ENCODE measurements at regions not wholly inside any gene's neighbourhood (a gene's known extent, or its start where the extent isn't known, plus 50 kb on each side); places are given as distances from the start of the nearest gene placed in this dataset.

DNA sequence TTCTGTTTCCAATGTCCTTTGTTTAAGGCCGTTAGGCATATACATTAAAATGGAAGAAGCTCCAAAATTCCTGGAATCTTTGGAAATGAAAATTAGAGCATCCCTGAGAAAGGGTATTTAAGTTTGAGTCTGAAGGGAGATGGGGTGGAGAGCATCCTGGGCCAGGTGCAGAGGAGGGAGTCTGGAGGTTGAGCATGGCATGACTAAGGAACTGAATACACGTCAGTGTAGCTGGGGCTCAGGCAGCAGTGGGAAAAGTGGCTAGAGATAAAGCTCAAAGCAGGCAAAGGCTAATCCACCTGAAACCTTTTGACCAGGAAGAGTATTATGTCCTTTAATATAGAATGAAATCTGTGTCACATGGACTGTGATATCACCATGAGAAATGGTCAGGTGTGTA lies 669.0 kb upstream of the RBFOX1 start:
- no peak for DNase-seq (ENCODE audit: low read depth)

DNA sequence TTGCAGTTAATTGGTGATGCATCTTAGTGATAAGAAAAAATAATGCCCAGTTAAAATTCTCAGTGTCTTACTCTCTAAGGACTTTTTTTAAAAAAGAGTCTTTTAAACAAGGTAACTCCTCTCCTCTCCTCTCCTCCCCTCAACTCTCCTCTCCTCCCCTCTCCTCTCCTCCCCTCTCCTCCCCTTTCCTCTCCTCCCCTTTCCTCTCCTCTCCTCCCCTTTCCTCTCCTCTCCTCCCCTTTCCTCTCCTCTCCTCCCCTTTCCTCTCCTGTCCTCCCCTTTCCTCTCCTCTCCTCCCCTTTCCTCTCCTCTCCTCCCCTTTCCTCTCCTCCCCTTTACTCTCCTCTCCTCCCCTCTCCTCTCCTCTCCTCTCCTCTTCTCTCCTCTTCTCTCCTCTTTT lies 675.9 kb upstream of the RBFOX1 start:
- no peak for DNase-seq (ENCODE audit: low read depth)

DNA sequence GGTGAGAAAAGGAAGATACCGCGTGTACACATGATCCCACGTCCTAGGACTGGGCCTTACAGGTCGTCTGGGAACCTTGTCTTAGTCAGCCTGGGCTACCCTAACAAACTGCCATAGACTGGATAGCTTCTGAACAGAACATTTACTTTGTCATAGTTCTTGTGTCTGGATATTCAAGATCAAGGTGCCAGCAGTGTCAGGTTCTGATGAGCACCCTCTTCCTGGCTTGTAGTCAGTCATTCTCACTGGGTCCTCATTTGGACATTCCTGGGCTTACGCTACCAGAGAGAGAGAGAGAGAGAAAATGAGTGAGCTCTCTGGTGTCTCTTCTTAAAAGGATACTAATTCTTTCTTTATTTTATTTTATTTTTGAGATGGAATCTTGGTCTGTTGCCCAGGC lies 685.8 kb upstream of the RBFOX1 start:
- no peak for DNase-seq (ENCODE audit: low read depth)

DNA sequence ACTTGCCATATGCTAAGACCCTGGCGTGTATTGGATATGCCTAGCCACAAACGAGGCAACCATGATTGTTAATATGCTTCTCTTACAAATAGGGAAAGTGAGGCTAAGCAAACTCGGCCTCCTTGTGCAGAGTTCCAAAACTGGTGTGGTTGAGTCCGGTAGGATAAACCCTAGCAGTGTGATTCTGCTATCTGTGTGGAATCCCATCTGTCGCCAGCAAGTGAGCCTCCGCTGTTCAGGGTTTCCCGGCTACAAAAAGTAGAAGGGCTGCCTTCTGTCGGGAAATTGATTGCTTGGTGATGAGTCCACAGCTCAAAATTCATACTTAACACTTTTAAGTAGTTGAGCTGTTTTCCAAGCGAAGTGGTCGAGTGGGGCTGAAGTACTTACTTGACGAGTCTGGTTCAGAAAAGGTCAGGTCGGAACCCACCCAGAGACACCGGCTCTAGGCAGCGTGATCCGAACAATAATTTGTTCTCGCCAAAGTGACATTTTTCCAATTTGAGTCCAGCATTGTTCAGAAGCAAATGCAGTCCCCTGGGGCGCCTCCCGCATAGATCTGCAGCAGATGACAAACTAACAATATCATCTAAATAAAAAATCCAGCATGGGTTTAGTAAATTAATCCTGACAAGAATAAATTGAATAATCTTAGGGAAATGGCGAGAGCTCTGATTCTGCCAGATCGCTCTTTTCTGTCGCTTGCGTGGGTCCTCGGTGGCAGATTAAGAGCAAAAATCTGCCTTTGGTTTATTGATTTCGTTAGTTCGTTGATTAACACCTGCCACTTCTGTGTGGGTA lies 686.7 kb upstream of the RBFOX1 start:
- DNase-seq (ENCODE audit: low read depth), result no peak

DNA sequence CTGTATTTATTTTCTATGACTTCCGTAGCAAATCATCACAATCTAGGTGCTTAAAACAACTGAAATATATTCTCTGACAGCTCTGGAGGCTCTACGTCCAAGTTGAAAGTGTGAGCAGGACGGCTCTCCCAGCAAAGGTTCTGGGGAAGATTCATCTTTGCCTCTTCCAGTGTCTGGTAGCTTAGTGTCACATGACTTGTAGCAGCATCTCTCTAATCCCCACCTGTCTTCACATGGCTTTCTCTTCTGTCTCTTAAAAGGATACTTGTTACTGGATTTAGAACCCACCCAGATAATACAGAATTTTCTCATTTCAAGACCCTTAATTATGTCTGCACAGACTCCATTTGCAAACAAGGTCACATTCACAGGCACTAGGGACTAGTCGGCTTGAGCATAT lies 687.7 kb upstream of the RBFOX1 start:
- no peak for DNase-seq (ENCODE audit: low read depth)

DNA sequence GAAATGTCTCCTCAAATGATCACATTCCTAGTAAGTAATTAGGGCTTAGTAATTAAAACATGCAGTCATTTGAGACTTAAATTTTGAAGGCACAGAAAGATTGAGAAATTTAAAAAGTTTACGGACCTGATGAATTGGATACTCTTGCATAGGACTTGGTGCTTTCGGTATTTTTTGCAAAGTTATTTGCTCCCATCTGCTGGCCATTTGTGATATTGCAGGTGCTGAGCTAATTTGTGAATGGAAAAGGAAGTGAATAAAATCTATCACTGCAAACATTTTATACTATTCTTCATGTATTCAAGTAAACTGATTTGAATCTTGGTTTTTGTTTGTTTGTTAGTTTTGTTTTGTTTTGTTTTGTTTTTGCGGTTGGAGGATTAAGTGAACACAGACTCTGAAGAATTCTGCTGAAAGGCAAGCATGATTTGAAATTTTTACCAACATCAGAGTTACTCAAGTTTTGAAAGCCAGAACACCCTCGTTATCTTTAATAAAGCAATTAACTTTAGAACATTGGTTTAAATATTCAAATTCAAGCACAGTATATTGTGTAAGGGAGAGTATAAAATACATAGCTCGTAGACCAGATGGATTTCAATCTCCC lies 689.5 kb upstream of the RBFOX1 start:
- DNase-seq (ENCODE audit: low read depth), result no peak

DNA sequence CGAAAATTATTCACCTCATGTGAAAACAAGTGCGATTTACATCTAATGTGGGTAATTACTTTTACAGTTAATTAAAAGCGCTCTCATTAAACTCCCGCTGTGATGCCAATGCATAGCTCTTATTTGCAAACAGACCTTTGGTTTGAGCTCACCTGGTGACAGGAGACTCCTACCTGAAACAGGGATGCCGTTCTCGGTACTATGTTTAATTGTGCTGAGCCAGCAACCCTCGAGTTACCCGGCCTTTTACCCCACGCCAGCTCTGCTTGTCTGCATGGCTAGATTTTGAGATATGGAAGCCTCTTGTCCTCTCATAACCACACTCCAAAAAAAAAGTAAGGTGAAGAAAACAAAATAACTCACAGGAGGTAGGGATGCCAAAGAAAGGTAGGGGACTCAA lies 690.4 kb upstream of the RBFOX1 start:
- DNase-seq (ENCODE audit: low read depth), result no peak

DNA sequence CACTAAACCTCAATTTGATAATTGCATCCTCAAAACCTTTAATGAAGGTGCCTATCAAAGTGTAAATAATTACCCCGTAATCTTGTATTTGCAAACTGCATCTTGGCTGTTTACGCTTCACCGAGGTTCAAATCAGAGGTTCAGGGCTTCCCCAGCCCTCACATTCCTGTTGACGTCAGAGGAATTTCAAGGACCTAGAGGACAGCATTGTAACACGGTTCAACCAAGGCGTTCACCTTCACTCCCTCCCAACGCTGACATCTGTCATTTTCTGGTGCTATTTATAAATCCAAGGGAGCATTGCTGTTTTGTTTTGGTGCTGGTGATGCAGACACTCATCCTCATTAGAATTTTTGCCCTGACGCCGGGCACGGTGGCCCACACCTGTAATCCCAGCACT lies 691.6 kb upstream of the RBFOX1 start:
- DNase-seq (ENCODE audit: low read depth), result no peak

DNA sequence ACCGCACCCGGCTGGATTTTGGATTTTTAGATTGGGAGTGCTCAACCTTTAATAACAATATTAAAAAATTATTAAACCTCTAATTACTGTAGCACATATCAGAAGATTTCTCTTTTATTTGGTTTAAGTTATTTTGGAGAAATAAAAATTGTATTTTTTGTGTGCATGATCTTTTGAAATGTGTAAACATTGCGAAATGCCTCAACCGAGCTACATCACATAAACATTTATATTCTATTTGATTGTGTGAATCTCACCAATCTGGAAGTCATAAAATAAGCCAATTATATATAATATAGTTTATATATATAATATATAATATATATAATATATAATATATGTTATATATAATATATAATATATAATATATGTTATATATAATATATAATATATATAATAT lies 696.2 kb upstream of the RBFOX1 start:
- no peak for DNase-seq (ENCODE audit: low read depth)

DNA sequence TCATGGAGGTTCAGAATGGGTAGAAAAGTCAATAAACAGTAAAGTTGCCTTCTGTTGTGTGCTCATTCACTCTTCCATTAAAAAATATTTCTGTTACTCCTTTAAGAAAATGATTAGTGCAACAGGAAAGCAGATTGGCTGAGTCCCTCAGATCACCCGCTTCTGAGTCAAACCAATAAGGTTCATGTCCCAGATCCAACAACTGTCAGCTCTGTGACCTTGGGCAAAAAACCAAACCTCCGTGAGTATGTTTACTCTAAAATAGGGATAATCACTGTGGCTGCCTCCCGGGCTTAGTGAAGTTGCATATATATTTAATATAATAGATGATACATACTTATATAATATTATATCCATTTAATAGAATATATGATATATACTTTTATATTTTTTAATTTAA lies 698.5 kb upstream of the RBFOX1 start:
- DNase-seq (ENCODE audit: low read depth), result no peak

DNA sequence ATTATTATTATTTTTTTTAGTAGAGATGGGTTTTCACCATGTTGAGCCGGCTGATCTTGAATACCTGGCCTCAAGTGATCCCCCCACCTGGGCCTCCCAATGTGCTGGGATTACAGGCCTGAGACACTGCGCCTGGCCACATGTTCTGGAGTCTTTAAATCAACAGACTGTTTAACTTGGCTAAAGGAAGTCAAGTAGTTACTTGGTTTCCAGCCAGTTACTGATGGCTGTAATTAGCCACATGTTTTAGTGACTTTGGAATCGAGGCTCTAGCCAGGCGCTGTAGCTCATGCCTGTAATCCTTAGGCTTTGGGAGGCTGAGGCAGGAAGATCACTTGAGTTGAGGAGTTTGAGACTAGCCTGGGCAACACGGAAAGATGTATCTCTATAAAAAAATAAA lies 699.2 kb upstream of the RBFOX1 start:
- no peak for DNase-seq (ENCODE audit: low read depth)

DNA sequence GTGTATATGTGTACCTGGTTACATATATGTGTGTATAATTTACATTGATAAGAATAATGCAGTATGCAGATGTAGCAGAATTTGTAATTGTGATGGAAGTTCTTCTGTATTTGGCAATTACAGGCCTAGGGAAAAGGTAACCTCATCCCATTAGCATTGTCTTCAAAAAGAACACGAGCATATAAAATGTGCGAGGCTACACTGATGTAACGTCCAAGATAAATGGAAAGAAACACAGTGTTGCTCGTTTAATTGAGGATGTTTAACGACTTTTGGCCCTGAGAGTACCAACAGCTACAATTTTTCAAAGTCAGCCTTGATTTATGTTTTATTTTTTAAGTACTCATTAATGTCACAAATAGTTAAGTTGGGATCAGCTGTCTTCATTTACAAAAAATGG lies 703.5 kb upstream of the RBFOX1 start:
- no peak for DNase-seq (ENCODE audit: low read depth)

DNA sequence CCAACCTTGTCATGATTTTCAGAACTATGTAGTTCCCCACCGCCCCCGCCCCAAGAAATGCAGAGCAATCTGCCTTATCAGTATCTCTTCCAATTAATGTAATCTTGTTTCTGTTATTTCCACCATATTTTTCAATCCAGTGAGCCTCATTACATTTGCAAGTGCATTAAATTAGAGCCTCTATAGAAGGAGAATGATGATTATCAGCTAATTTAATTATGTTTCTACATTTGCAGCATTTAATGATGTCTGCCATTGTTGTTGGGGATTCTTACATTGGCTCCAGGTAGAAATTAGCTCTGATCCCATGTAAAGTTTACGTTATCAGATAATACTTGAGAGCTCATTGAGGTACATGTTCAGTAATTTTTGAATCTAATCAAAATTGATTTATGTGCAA lies 707.0 kb upstream of the RBFOX1 start:
- DNase-seq (ENCODE audit: low read depth), result no peak

DNA sequence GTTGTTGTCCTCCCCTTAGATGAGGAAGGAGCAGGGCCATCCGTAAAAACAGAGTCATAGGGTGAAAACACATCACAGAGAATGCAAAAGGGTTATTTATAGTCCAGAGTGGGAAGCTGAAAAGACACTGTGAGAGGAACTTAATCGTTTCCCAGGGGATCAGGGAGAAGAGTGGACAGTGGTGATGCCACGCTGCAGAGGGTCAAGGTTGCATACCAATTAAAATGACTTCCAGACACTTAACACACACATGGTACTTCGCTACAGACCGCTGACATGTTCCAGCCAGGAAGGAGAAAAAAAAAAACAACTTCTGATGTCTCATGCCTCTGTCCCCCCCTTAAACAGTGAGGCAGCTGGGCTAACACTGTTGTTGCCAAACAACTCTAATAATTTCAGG lies 713.8 kb upstream of the RBFOX1 start:
- DNase-seq (ENCODE audit: low read depth), result no peak

DNA sequence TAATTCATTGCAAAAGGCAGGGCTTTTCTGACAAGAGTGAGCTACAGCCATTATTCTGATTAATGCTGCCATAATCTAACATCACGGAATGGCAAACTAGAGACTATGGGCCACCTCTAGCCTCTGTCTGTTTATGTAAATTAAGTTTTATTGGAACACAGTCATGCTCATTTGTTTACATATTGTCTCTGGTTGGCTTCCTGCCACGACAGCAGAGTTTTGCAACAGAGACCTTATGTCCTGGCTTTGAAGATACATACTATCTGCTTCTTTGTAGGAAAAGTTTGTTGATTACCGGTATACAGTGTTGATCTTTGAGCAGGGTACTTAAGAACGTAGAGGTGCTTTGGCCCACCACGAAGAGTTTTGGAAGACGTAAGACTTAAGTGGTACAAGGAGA lies 715.9 kb upstream of the RBFOX1 start:
- DNase-seq (ENCODE audit: low read depth), result no peak

DNA sequence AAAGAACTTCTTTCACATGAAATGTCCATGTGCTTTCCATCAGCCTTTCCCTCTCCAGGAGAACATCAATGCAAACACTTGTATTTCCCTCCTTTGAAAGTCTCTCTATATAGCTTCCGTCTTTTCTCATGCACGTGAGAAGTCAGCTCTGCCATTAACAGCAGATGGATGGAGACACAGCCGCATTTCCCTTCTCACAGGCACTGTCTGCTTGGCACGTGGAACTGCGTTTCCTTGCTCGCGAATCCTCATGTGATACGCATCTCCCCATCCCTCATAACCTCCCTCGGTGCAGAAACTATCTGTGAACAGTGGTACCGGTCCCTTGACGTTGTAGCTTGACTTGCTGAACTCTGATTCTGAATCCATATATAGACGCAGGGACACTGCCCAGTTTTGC lies 717.0 kb upstream of the RBFOX1 start:
- DNase-seq (ENCODE audit: low read depth), result no peak

DNA sequence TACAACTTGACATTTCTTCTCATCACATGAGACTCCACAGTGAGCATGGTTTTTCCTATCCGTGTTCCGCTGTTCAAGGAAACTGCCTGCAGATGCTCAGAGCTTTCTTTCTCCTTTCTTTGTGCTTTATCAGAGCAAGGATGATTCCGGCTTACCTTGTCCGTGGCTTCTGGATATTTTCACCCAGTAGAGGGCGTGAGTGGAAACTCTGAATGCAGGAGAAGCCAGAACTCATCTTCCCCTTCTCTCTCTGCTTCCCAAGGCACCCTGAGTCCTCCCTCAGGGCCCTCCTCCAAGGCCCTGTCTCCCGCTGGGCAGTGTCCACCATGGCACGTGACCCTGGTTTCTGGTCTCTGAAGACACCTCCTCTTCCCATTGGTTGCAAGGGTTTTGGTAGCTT lies 721.1 kb upstream of the RBFOX1 start:
- no peak for DNase-seq (ENCODE audit: low read depth)

DNA sequence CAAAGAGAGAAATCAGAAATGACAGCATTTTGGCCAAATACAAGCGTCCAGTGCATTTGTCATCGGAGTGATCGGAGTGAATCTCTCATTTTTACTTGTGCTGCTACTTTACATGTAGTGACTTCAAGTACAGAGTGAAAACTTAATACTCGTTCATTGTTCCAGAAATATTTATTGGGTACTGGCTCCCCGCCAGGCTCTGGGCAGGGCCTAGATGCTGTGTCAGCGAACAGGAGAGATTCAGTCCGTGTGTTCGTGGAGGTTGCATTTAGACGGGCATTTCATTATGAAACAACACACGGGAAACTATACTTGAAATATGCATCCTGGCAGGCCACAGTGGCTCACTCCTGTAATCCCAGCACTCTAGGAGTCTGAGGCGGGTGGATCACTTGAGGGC lies 727.2 kb upstream of the RBFOX1 start:
- DNase-seq (ENCODE audit: low read depth), result no peak

DNA sequence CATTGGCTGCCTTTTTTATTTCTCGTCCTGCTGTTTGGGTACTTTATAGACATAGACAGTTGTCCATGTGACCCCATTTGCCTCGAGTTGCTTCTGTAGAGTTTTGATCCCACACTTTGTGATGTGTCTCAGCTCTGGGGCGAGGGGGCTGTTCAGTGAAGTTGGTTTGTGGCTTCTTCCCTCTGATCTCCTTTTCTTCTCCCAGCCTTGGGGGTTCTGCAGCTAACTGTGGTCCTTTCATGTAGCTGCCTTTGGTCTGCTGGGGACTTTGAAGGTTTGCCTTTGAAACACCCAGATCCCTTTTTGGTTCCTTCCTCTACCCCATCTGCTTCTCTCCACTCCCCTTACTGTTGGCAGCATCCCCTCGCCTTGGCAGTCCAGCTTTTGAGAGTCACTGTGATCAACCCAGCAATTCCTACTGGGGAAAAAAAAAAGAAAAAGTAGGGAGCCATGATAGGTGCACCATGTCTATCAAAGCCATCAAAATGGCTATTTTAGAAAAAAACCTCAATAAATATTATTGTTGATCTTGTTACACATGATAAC lies 728.8 kb upstream of the RBFOX1 start:
- DNase-seq (ENCODE audit: low read depth), result no peak

DNA sequence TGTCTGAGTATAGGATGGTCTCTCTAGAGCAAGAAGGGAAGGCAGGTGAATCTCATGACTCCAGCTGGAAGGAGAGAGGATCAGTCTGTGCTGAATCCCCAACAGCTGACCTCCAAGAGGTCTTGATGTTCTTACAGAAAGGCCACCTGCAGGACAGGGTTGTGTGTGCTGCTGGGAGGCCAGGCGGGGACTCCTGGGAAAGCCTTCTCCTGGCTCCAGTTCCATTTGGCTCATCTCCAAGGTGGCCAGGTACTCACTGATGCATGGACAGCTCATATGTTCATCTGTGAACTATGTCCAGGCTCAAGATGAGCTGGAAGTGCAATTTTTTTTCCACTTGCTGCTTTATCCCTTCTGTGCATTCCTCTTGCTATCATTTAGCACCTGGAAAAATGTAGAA lies 730.2 kb upstream of the RBFOX1 start:
- no peak for DNase-seq (ENCODE audit: low read depth)

DNA sequence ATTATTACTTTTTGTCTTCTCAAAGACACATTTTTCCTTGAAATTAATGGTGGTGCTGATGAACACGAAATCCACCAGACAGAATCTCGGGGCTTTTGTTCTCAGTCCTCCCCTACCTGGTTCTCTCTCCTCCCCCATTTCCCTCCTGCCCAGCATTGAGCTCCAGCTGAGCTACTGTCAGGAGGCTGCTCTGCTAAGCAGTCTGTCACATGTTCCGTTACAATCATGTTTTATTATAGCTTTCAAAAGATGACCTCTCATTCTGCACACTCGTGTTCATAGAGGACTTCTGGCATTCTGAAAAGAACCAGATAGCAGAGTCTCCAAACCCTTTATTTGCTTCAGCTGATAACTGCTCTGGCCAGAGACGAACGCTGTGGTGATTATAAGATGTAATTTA lies 732.5 kb upstream of the RBFOX1 start:
- DNase-seq (ENCODE audit: low read depth), result no peak

DNA sequence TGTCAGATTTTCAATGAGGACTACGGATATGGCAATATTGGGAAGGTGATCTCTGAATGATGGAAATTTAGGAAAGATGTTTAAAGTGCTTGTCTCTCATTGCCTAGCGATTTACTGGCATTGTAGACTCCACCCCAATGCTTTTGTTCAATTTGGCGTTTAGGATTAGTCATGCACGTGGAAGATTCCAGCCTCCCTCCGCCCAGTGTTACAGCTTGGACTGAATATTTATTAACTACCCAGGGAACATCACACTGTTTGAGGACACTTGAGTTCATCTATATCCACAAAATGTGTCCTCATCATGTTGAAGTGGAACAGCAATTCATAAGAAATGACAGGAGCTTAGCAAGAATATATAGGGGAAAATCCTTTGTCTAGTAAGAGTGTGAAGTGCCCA lies 738.8 kb upstream of the RBFOX1 start:
- no peak for DNase-seq (ENCODE audit: low read depth)

DNA sequence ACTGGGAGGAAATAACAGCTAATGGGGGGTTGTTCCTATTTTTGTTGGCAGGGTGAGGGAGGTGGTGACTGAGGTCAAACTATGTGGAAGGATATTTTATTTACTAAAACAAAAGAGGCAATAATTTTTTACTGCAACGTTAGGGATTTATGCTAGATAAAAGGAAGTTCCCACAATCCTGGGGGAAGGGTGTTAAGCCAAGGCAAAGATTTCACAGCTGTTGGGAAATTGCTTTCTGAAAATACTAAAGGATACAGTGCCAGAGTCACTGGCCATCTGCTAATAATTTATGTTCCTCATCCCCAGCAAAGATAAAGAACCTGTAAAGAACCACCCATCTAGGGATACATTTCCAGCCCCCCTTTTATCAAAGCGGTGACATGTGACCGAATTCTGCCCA lies 756.0 kb upstream of the RBFOX1 start:
- DNase-seq (ENCODE audit: low read depth), result no peak

DNA sequence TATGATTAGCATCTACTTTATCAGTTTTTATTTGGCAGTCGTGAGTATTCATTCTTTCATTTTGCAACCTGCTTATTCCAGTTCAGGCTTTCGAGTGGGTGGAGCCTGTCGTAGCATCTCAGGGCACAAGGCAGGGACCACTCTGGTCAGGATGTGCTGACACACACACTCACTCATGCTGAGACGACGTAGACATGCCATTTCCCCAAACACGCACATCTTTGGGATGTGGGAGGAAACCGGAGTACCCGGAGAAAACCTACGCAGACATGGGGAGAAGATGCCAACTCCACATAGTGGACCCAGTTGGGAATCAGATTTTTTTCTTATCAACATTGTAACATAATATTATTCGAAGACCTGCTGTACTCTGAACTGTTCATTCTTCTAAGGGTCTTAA lies 756.5 kb upstream of the RBFOX1 start:
- DNase-seq (ENCODE audit: low read depth), result no peak

Measured in activated gamma-delta T cell treated with anti-CD3 and anti-CD28 coated beads, Interleukin-2, amount 50 U/mL, for 16 hours (primary cell).